ENCODE measurements at regions not wholly inside any gene's neighbourhood (a gene's known extent, or its start where the extent isn't known, plus 50 kb on each side); places are given as distances from the start of the nearest gene placed in this dataset.

DNA sequence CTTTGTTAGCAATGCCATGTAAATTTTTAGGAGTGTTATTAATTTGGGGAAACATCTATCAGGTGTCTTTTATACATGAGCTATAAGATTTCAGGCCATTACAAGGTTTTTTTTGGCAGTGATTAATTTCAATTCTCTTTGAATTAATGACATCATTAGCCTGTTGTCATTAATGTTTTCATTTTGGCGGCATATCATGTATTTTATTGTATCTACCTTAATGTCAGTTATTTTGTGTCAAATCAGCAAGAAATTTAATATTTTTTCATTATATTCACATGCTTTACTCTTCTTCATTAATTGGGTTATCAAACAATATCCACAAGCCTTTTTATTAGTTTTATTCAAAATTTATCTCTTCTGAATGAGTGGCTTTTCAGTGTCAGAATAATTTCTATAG, 153.0 kb upstream of the CAND1 start (continued):
- TF ChIP-seq ZNF219 (CRISPR knock-in tag; IDR thresholded peaks at IDR 0.05; ENCODE audit: borderline replicate concordance) (no peak), ZBTB21 (CRISPR knock-in tag; IDR thresholded peaks at IDR 0.05; ENCODE audit: borderline replicate concordance) (no peak), ZNF138 (CRISPR knock-in tag; conservative IDR thresholded peaks at IDR 0.05) (no peak), ZNF263 (CRISPR knock-in tag; IDR thresholded peaks at IDR 0.05; ENCODE audit: low read depth) (no peak)
- TF ChIP-seq, protein P1, sequence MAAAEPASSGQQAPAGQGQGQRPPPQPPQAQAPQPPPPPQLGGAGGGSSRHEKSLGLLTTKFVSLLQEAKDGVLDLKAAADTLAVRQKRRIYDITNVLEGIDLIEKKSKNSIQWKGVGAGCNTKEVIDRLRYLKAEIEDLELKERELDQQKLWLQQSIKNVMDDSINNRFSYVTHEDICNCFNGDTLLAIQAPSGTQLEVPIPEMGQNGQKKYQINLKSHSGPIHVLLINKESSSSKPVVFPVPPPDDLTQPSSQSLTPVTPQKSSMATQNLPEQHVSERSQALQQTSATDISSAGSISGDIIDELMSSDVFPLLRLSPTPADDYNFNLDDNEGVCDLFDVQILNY (CRISPR knock-in tag; IDR thresholded peaks at IDR 0.05), result no peak
- TF ChIP-seq, protein P2, sequence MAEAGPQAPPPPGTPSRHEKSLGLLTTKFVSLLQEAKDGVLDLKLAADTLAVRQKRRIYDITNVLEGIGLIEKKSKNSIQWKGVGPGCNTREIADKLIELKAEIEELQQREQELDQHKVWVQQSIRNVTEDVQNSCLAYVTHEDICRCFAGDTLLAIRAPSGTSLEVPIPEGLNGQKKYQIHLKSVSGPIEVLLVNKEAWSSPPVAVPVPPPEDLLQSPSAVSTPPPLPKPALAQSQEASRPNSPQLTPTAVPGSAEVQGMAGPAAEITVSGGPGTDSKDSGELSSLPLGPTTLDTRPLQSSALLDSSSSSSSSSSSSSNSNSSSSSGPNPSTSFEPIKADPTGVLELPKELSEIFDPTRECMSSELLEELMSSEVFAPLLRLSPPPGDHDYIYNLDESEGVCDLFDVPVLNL (CRISPR knock-in tag; IDR thresholded peaks at IDR 0.05; ENCODE audit: borderline replicate concordance, low read depth), result no peak
- TF ChIP-seq, protein P3, sequence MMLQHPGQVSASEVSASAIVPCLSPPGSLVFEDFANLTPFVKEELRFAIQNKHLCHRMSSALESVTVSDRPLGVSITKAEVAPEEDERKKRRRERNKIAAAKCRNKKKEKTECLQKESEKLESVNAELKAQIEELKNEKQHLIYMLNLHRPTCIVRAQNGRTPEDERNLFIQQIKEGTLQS (CRISPR knock-in tag; conservative IDR thresholded peaks at IDR 0.05), result no peak

DNA sequence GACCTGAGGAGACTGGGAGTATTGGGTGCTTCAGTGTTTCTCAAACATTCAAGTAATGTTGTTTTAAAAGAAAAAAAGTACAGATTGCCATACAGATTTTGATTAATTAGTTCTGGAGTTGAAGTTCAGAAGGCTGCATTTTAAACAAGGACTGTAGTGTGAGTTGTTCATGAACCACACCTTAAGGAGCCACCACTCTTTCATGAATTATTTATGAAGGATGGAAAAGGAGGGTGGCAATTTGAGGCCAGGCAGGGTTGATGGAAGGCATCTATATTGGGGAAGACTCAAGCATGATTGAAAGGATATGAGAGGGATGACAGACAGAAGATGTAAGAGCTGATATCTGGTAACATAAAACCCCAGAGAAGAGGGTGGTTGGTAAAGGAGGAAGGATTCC, 146.6 kb upstream of the CAND1 start:
- TF ChIP-seq, protein P4, sequence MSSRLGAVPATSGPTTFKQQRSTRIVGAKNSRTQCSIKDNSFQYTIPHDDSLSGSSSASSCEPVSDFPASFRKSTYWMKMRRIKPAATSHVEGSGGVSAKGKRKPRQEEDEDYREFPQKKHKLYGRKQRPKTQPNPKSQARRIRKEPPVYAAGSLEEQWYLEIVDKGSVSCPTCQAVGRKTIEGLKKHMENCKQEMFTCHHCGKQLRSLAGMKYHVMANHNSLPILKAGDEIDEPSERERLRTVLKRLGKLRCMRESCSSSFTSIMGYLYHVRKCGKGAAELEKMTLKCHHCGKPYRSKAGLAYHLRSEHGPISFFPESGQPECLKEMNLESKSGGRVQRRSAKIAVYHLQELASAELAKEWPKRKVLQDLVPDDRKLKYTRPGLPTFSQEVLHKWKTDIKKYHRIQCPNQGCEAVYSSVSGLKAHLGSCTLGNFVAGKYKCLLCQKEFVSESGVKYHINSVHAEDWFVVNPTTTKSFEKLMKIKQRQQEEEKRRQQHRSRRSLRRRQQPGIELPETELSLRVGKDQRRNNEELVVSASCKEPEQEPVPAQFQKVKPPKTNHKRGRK (CRISPR knock-in tag; IDR thresholded peaks at IDR 0.05; ENCODE audit: borderline replicate concordance), result no peak
- TF ChIP-seq MXD4 (CRISPR knock-in tag; IDR thresholded peaks at IDR 0.05; ENCODE audit: borderline replicate concordance) (no peak), NFATC4 (CRISPR knock-in tag; IDR thresholded peaks at IDR 0.05) (no peak)
- no peaks in the 10 kb centered on the region for H3K9me3 Mint-ChIP-seq
- ATAC-seq, result no peak
- CTCF ChIA-PET, result no interaction called here
- no peak for DNase-seq (ENCODE audit: low spot score)
- H3K27ac Mint-ChIP-seq, result no peak overlapping the region
- no peaks in the 10 kb centered on the region for H3K36me3 Mint-ChIP-seq
- POLR2A ChIA-PET, result no interaction called here
- H3K4me1 Mint-ChIP-seq, result no peaks in the 10 kb centered on the region
- H3K27me3 Mint-ChIP-seq (ENCODE audit: low read depth), result no peaks in the 10 kb centered on the region; the same call in 1 of the 2 replicates
- no peak overlapping the region for H3K4me3 Mint-ChIP-seq

DNA sequence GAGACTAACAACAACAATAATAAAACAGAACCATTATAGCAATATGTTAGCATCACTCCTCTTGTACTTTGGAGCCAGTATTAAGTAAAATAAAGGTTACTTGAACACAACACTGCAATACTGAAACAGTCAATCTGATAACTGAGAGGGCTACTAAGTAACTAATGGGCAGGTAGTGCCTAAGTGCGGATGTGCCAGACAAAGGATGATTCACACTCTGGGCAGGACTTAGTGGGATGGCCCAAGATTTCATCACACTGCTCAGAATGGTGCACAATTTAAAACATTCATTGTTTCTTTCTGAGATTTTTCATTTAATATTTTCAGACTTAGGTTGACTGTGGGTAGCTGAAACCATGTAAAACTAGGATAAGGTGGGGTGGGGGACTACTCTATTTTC, 131.9 kb upstream of the CAND1 start:
- TF ChIP-seq GABPB1 (CRISPR knock-in tag; IDR thresholded peaks at IDR 0.05) (no peak), NR3C1 (CRISPR knock-in tag; conservative IDR thresholded peaks at IDR 0.05; ENCODE audit: low read depth) (no peak), ZNF263 (CRISPR knock-in tag; IDR thresholded peaks at IDR 0.05; ENCODE audit: low read depth) (no peak), FOXJ3 (CRISPR knock-in tag; IDR thresholded peaks at IDR 0.05; ENCODE audit: borderline replicate concordance) (no peak), CREB1 (CRISPR knock-in tag; IDR thresholded peaks at IDR 0.05) (no peak), MYBL2 (CRISPR knock-in tag; IDR thresholded peaks at IDR 0.05) (no peak)
- TF ChIP-seq, protein P5, sequence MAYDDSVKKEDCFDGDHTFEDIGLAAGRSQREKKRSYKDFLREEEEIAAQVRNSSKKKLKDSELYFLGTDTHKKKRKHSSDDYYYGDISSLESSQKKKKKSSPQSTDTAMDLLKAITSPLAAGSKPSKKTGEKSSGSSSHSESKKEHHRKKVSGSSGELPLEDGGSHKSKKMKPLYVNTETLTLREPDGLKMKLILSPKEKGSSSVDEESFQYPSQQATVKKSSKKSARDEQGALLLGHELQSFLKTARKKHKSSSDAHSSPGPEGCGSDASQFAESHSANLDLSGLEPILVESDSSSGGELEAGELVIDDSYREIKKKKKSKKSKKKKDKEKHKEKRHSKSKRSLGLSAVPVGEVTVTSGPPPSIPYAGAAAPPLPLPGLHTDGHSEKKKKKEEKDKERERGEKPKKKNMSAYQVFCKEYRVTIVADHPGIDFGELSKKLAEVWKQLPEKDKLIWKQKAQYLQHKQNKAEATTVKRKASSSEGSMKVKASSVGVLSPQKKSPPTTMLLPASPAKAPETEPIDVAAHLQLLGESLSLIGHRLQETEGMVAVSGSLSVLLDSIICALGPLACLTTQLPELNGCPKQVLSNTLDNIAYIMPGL (CRISPR knock-in tag; IDR thresholded peaks at IDR 0.05), result no peak
- TF ChIP-seq, protein P6, sequence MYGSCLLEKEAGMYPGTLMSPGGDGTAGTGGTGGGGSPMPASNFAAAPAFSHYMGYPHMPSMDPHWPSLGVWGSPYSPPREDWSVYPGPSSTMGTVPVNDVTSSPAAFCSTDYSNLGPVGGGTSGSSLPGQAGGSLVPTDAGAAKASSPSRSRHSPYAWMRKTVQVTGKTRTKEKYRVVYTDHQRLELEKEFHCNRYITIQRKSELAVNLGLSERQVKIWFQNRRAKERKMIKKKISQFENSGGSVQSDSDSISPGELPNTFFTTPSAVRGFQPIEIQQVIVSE (CRISPR knock-in tag; IDR thresholded peaks at IDR 0.05; ENCODE audit: borderline replicate concordance), result no peak
- TF ChIP-seq, protein P7, sequence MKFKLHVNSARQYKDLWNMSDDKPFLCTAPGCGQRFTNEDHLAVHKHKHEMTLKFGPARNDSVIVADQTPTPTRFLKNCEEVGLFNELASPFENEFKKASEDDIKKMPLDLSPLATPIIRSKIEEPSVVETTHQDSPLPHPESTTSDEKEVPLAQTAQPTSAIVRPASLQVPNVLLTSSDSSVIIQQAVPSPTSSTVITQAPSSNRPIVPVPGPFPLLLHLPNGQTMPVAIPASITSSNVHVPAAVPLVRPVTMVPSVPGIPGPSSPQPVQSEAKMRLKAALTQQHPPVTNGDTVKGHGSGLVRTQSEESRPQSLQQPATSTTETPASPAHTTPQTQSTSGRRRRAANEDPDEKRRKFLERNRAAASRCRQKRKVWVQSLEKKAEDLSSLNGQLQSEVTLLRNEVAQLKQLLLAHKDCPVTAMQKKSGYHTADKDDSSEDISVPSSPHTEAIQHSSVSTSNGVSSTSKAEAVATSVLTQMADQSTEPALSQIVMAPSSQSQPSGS (CRISPR knock-in tag; IDR thresholded peaks at IDR 0.05; ENCODE audit: borderline replicate concordance, low read depth), result no peak
- TF ChIP-seq, protein P8, sequence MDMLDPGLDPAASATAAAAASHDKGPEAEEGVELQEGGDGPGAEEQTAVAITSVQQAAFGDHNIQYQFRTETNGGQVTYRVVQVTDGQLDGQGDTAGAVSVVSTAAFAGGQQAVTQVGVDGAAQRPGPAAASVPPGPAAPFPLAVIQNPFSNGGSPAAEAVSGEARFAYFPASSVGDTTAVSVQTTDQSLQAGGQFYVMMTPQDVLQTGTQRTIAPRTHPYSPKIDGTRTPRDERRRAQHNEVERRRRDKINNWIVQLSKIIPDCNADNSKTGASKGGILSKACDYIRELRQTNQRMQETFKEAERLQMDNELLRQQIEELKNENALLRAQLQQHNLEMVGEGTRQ (CRISPR knock-in tag; IDR thresholded peaks at IDR 0.05), result no peak
- TF ChIP-seq, protein P9, sequence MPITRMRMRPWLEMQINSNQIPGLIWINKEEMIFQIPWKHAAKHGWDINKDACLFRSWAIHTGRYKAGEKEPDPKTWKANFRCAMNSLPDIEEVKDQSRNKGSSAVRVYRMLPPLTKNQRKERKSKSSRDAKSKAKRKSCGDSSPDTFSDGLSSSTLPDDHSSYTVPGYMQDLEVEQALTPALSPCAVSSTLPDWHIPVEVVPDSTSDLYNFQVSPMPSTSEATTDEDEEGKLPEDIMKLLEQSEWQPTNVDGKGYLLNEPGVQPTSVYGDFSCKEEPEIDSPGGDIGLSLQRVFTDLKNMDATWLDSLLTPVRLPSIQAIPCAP (CRISPR knock-in tag; IDR thresholded peaks at IDR 0.05), result no peak
- POLR2A ChIA-PET, result no interaction called here
- peaks cover 5% of the 10 kb centered on the region for H3K4me1 Mint-ChIP-seq
- no peaks in the 10 kb centered on the region for H3K9me3 Mint-ChIP-seq
- H3K27ac Mint-ChIP-seq, result no peak overlapping the region
- no peak for DNase-seq (ENCODE audit: low spot score)
- H3K4me3 Mint-ChIP-seq, result no peak overlapping the region
- CTCF ChIA-PET, result interaction anchor here (2.1 kb wide), 1 partner anchor 24 kb away, joined by 6 read pairs; no protein-coding TSS in a partner anchor
- H3K27me3 Mint-ChIP-seq (ENCODE audit: low read depth), result no peaks in the 10 kb centered on the region; the same call in 1 of the 2 replicates
- no peaks in the 10 kb centered on the region for H3K36me3 Mint-ChIP-seq
- no peak for ATAC-seq
